ENCODE measurements at regions not wholly inside any gene's neighbourhood (a gene's known extent, or its start where the extent isn't known, plus 50 kb on each side); places are given as distances from the start of the nearest gene placed in this dataset.

DNA sequence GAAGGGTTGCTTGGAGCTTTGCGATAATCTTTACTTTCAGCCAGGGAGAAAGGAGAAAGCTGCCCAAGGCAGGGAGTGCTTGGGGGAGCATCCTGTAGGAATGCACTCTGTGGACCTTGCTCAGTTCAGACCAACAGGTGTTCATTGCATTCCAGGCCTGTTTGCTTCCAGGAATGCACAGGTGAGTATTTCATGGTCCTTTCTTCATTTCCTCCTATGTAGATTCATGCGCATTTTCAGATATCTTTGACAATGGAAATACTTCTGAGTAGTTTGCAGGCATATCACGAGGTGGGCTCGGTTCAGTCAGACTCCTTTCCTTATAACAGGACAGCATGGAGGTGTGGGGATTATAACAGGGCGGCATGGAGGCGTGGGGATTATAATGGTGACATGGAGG is 254.8 kb downstream of the FGF9 start:
- ATAC-seq (ENCODE audit: low read depth) (no peak), DNase-seq (no peak)
- no peak overlapping the region for H3K27ac Mint-ChIP-seq
- ChIA-PET POLR2A (no interaction called here), CTCF (no interaction called here)
- intact Hi-C loops (cut with micrococcal nuclease) = loop anchor here (2.0 kb wide), 1 partner anchor 353 kb away; no protein-coding TSS in a partner anchor
- no peaks in the 10 kb centered on the region for H3K36me3 Mint-ChIP-seq (ENCODE audit: low read depth)
- no peaks in the 10 kb centered on the region for H3K27me3 Mint-ChIP-seq
- no peak for TF ChIP-seq CTCF (IDR thresholded peaks at IDR 0.05)
- H3K4me3 Mint-ChIP-seq = no peak overlapping the region
- no peaks in the 10 kb centered on the region for H3K4me1 Mint-ChIP-seq
- H3K9me3 Mint-ChIP-seq = no peaks in the 10 kb centered on the region

DNA sequence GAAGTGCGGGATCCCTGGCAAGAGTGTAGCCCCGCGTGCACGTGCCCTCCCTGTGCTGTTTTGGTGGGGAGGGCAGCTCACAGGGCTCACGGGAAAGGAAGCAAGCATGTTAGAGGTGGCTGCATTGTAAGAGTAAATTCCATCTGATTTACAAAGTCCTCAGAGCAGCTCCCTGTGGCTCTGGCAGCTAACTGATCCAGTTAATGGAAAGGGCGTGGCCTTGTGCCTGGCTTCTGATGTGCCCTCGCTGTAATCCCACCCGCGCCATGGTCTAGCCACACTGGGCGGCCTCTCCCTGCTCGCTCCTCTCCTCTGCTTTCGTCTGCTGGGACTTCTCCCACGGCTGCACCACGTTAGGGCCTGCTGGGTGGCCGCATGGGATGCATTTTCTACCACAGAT is 258.5 kb downstream of the FGF9 start:
- CTCF ChIA-PET = no interaction called here
- DNase-seq = no peak
- POLR2A ChIA-PET = no interaction called here
- Mint-ChIP-seq H3K36me3 (ENCODE audit: low read depth) (no peaks in the 10 kb centered on the region), H3K27me3 (no peaks in the 10 kb centered on the region), H3K4me1 (no peaks in the 10 kb centered on the region), H3K27ac (no peak overlapping the region), H3K4me3 (no peak overlapping the region), H3K9me3 (no peaks in the 10 kb centered on the region)
- no peak for ATAC-seq (ENCODE audit: low read depth)
- intact Hi-C loops (cut with micrococcal nuclease) = no loop called here
- no peak for TF ChIP-seq CTCF (IDR thresholded peaks at IDR 0.05)

- Mint-ChIP-seq H3K27me3 (no peaks in the 10 kb centered on the region), H3K27ac (no peak overlapping the region), H3K4me1 (no peaks in the 10 kb centered on the region), H3K36me3 (ENCODE audit: low read depth) (no peaks in the 10 kb centered on the region), H3K4me3 (no peak overlapping the region), H3K9me3 (no peaks in the 10 kb centered on the region)
- TF ChIP-seq CTCF (IDR thresholded peaks at IDR 0.05) = no peak
- ChIA-PET CTCF (no interaction called here), POLR2A (no interaction called here)
- ATAC-seq (ENCODE audit: low read depth) (no peak), DNase-seq (no peak)
- intact Hi-C loops (cut with micrococcal nuclease) = no loop called here
Observed at GRCh38 chr13:21930536-21930935, 259.7 kb downstream of the FGF9 start.

- no peaks in the 10 kb centered on the region for H3K4me1 Mint-ChIP-seq
- CTCF ChIA-PET = no interaction called here
- no peak for TF ChIP-seq CTCF (IDR thresholded peaks at IDR 0.05)
- H3K27me3 Mint-ChIP-seq = no peaks in the 10 kb centered on the region
- no peak overlapping the region for H3K27ac Mint-ChIP-seq
- intact Hi-C loops (cut with micrococcal nuclease) = no loop called here
- POLR2A ChIA-PET = no interaction called here
- DNase-seq (no peak), ATAC-seq (ENCODE audit: low read depth) (no peak)
- no peaks in the 10 kb centered on the region for H3K36me3 Mint-ChIP-seq (ENCODE audit: low read depth)
- no peaks in the 10 kb centered on the region for H3K9me3 Mint-ChIP-seq
- no peak overlapping the region for H3K4me3 Mint-ChIP-seq
Observed at GRCh38 chr13:21932578-21932977, 261.7 kb downstream of the FGF9 start.

DNA sequence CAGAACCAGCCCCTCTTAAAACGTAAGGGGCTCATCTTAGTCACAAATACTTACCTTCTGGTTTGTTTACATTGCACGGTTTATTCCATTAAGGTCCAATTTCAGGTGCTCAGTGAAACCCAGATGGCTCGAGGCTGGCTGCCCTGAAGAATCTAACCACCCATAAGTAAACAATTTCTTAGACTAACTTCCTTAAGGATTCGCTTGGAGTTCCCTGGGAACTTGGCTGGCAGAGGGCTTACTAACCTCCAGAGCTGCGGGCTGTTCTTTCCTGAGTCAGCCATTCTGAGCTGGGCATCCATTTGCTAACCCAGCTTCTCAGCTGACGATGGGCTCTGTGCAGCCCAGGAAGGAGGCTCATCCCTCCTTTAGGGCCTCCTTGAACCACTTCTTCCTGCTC is 262.1 kb downstream of the FGF9 start:
- Mint-ChIP-seq H3K4me1 (no peaks in the 10 kb centered on the region), H3K9me3 (no peaks in the 10 kb centered on the region), H3K36me3 (ENCODE audit: low read depth) (no peaks in the 10 kb centered on the region), H3K4me3 (no peak overlapping the region), H3K27ac (no peak overlapping the region), H3K27me3 (no peaks in the 10 kb centered on the region)
- no peak for DNase-seq
- no peak for TF ChIP-seq CTCF (IDR thresholded peaks at IDR 0.05)
- ChIA-PET POLR2A (no interaction called here), CTCF (no interaction called here)
- no peak for ATAC-seq (ENCODE audit: low read depth)
- intact Hi-C loops (cut with micrococcal nuclease) = no loop called here
